HG03521 (cell line): ENCODE measurements at regions not wholly inside any gene's neighbourhood (a gene's known extent, or its start where the extent isn't known, plus 50 kb on each side); places are given as distances from the start of the nearest gene placed in this dataset.

ENCODE experiments used
- ATAC-seq: cut with Tn5 transposase; IDR thresholded peaks from one replicate; pipeline ENCODE4 v1.9.1; 2021; ENCODE audit warnings: mild to moderate bottlenecking, moderate library complexity; ENCODE audit not compliant: unreplicated experiment

GRCh38 chr3:182435860-182436259, 357.4 kb upstream of the ATP11B start:
- ATAC-seq = no peak

- ATAC-seq = no peak
These were observed 356.8 kb upstream of the ATP11B start for GRCh38 chr3:182436547-182436946.

GRCh38 chr3:182438398-182438797, 354.9 kb upstream of the ATP11B start:
- ATAC-seq = no peak

DNA sequence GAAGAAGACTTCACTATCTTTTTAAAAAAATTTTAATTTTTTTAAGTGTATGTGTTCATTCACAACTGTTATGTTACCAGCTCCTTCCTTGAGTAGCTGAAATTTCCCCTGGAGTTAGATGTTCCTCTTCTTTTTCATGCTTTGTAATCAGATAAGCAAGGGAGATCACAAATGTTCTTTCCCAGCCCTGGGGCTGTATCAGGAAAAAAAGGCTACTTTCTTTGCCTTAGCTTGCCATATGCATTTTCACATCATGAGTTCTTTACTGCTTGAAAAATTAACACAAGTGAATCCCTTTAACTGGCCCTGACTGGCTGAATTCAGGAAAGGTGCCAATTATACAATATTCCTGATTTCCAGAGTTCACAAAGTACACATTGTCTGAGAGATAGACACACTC, 353.2 kb upstream of the ATP11B start:
- no peak for ATAC-seq

GRCh38 chr3:182445576-182445975, 347.7 kb upstream of the ATP11B start:
- no peak for ATAC-seq

DNA sequence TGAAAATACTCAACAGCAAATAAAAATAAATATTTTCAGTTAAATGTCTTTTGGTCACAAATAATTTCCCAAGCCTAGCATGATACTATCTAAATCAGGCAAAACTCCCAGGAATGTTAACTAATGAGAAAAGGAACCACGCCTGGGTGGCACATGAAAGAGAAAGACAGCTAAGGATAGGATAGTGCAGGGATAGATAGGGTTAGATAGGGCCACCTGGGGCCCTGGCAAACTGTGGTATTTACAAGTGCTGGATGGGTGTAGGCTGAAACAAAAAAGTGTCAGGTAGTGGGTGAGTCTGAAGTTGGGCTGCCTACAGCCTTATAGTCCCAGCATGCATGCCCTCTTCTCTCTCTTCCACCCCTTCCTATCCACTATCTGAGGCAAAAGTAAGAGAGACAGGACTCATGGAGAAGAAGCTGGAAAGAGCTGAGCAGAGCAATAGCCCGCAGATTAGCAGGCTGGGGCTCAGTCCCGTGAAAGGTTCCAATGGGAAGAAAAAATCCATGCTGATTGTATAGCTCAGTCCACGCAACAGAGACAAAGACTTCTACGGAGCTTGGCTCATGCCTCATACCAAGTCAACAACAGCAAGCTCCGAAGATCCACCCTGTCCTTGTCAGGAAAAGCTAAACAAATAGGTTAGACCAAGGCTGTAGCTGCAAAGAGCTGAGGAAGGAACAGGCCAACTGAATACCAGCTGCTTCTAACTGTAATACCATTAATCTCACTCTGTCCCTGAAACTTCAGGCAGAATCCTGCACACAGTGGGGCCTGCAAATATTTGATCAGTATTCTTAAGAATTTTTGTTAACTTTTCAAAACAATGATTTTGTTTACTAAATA, 342.1 kb upstream of the ATP11B start:
- ATAC-seq = no peak

- ATAC-seq = no peak
These were observed 341.4 kb upstream of the ATP11B start for GRCh38 chr3:182451871-182452270.

GRCh38 chr3:182455011-182455410, 338.3 kb upstream of the ATP11B start:
- ATAC-seq = no peak

- no peak for ATAC-seq
These were observed 333.0 kb upstream of the ATP11B start for GRCh38 chr3:182460303-182460702.

DNA sequence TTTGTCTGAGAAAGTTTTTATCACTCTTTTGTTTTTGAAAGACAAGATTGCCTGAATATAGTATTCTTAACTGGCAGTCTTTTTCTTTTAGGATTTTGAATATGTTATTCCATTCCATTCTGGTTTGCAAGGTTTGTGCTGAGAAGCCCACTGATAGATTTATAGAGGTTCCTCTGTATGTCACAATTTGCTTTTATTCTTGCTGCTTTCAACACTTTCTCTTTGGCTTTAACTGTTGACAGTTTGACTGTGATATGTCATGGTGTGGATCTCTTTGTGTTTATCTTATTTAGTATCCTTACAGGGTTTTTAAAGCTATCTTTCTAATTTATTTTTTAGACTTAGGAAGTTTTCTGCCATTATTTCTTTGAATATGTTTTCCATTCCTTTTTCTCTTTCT, 331.2 kb upstream of the ATP11B start:
- ATAC-seq = no peak

DNA sequence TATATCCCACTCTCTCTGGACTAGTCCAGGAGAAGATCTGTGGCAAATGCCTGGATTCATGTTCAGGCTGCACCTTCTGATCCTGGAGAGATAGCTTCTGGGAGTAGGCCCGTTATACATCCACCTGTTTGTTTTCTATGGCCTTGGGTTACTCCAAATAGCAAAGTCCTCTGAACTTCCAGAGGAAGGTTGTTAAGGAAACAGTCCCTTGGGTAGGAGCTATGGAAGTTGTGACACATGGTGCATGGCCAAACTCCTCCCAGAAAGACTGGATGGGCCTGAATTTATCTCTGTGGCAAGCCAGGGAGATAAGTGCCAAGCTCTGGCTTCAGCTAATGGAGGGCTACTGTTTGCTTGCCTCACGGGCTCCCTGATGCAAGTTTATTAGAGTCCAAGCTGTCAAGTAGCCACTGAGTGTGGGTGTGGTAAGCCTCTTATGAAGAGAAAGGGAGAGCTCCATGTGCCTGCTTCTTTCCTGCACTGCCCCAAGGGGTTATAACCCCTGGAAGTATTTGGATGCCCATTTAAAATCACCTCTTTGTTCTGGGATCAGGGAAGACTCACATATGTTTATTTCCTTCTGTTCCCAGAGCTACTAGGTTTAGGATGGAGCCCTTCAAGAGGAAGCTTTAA, 328.7 kb upstream of the ATP11B start:
- no peak for ATAC-seq

GRCh38 chr3:182465301-182466185, 327.8 kb upstream of the ATP11B start:
- no peak for ATAC-seq

GRCh38 chr3:182469086-182469485, 324.2 kb upstream of the ATP11B start:
- no peak for ATAC-seq

DNA sequence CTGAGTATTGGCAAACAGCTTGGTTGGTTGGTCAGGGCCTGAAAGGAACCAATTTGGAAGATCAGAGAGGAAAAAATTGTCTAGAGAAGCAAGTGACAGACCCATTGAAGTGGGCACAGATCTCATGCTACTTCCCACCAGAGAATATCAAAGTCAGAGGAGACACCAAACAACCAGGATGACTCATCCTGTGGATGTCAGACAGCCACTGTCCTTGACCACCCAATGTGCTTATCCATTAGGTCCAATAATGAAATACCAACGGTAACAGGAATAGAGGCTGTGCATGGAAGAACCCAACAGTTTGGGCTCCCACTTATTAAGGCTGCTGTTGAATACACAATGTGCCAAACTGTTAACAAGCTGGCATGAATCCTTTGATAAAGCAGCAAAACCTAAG, 323.1 kb upstream of the ATP11B start:
- ATAC-seq = no peak

GRCh38 chr3:182473191-182473710, 320.1 kb upstream of the ATP11B start:
- ATAC-seq = no peak

DNA sequence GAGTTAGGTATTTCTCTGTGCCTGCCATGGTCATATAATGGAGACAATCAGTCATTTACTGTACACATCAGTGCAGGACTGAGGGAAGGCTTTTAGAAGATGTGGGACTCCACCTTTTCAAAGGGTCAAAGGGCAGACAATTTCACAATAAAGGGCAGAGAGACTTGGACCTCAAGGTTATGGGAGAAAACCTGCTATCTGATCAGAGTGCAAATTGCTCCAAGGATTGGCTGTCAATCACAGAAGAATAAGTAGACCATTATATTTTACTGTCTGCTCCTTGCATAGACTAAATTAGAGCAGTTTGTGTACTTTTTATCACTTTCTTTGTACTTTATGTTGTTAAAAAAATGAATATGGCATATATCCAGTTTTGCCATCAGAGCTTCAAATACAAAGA, 314.9 kb upstream of the ATP11B start:
- ATAC-seq = no peak

- no peak for ATAC-seq
These were observed 313.6 kb upstream of the ATP11B start for GRCh38 chr3:182479419-182480336.

GRCh38 chr3:182482705-182483104, 310.6 kb upstream of the ATP11B start:
- ATAC-seq = no peak

DNA sequence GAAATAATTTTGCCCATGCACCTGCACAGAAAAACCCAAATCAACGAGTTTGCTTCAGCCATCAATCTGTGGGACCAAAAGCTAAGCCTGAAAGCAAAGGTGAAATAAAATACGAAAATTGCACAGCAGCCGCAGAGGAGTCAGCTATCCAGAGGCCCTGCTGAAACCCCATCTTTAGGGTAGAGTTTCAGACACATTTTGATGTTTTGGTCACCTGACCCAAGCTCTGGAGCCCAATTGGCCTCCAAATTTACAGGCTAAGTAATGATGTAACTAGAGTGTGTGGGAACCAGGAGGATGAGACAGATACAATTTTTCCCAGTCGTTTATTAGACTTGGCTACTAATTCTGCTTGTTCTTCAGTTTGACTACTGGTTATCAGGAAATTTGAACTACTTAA, 308.6 kb upstream of the ATP11B start:
- ATAC-seq = no peak

DNA sequence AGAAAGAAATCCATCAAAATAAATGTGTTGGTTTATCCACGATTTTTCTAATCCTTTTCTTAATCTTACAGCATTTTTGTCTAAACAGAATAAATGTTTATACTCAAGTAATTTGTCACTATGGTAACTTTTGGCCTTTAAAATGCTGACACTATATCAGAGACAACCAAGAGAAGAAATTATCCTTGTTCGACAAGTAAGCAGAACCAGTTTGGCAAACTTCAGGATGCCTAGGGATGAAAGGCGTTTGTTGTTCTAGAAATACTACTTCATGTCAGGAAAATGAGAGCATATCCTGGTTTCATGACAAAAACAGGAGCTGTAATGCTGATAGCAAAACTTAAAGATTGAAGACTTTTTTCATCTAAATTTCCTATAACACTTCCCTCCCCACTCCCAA, 308.0 kb upstream of the ATP11B start:
- no peak for ATAC-seq
